Vagina (tissue), 2 donors: ENCODE measurements at regions not wholly inside any gene's neighbourhood (a gene's known extent, or its start where the extent isn't known, plus 50 kb on each side); places are given as distances from the start of the nearest gene placed in this dataset.

Source experiments
- DNase-seq, 2 donors: peaks; one replicate each; pipeline ENCODE4 v3.0.0-alpha.2; 2017; ENCODE audit errors: extremely low spot score in 2 of 2
- H3K27ac ChIP-seq: fragments of 200-600 bp; sonication (generic); one replicate; pipeline ENCODE4 v1.5.1; 2019
- H3K27me3 ChIP-seq: fragments of 200-600 bp; sonication (generic); one replicate; pipeline ENCODE4 v1.5.1; 2019
- H3K36me3 ChIP-seq, 2 donors: fragments of 200-600 bp; sonication (generic); one replicate each; pipeline ENCODE4 v1.5.1; 2017 to 2019
- H3K4me1 ChIP-seq: fragments of 200-600 bp; sonication (generic); one replicate; pipeline ENCODE4 v1.5.1; 2019
- H3K4me3 ChIP-seq, 2 donors: fragments of 200-600 bp; sonication (generic); 1 replicate in 1 of 2; 2 replicates in 1 of 2; pipeline ENCODE4 v1.5.1; 2016 to 2019
- H3K9me3 ChIP-seq: fragments of 200-600 bp; sonication (generic); one replicate; pipeline ENCODE4 v1.5.1; 2019
- CTCF ChIP-seq, 3 experiments: fragments of 450-650 bp in 2 of 3; fragments of 200-600 bp in 1 of 3; sonication (generic) in 1 of 3; IDR thresholded peaks; one replicate each; pipeline ENCODE4 v1.5.1; 2017 to 2019; ENCODE audit warnings: antibody characterized with exemption in 3 of 3, mild to moderate bottlenecking in 2 of 3, moderate library complexity in 2 of 3
- POLR2A ChIP-seq, 2 donors: fragments of 450-650 bp; IDR thresholded peaks; one replicate each; pipeline ENCODE4 v1.6.1; 2017; ENCODE audit warnings: antibody characterized with exemption in 2 of 2, mild to moderate bottlenecking in 2 of 2, moderate library complexity in 2 of 2
- POLR2AphosphoS5 ChIP-seq, 2 donors: sonication (generic); formaldehyde crosslinking; IDR thresholded peaks; one replicate each; pipeline ENCODE4 v1.9.0; 2017; ENCODE audit warnings: antibody characterized with exemption in 2 of 2, mild to moderate bottlenecking in 2 of 2, low read depth in 1 of 2; ENCODE audit not compliant: insufficient read depth in 1 of 2
- intact Hi-C: fragments of 100-400 bp; cut with DNase I; formaldehyde crosslinking; loops from one replicate; pipeline ENCODE4 v1.15.1; 2023

GRCh38 chr2:193590831-193591230, 1396.1 kb upstream of the TMEFF2 start:
- Histone ChIP-seq H3K4me3 (no peak overlapping the region), H3K9me3 (no peaks in the 10 kb centered on the region), H3K27ac (no peak overlapping the region), H3K27me3 (no peaks in the 10 kb centered on the region), H3K36me3 (no peaks in the 10 kb centered on the region), H3K4me1 (no peaks in the 10 kb centered on the region)
- intact Hi-C loops, result no loop called here
- DNase-seq, result no peak
- no peak for TF ChIP-seq CTCF (IDR thresholded peaks at IDR 0.05)
- TF ChIP-seq POLR2AphosphoS5 (IDR thresholded peaks at IDR 0.05; ENCODE audit: insufficient read depth in 1 of 2, low read depth in 1 of 2), result no peak
- TF ChIP-seq POLR2A (IDR thresholded peaks at IDR 0.05), result no peak

DNA sequence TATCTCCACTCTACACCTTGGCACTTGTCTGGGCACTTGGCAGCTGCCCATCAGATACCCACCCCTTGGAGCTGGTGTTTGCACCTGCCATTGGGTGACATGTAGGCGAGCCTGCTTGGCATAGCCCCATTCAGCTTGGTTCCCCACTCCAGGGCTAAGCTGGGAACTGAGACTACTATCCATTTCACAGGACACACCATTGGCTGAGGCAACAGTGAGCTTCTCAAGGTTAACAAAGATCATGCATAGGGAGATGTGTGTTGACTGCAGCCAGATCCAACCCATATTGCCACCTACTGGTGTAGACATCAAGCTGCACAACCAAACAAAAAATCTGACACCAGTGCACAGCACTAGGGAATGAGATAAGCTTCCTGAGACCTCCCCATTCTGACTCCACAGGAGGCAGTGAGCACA, 1389.8 kb upstream of the TMEFF2 start:
- no peaks in the 10 kb centered on the region for H3K9me3 ChIP-seq
- H3K27ac ChIP-seq, result no peak overlapping the region
- H3K27me3 ChIP-seq, result no peaks in the 10 kb centered on the region
- H3K4me3 ChIP-seq, result no peak overlapping the region
- TF ChIP-seq POLR2AphosphoS5 (IDR thresholded peaks at IDR 0.05; ENCODE audit: insufficient read depth in 1 of 2, low read depth in 1 of 2) (no peak), POLR2A (IDR thresholded peaks at IDR 0.05) (no peak), CTCF (IDR thresholded peaks at IDR 0.05) (no peak)
- intact Hi-C loops, result no loop called here
- no peaks in the 10 kb centered on the region for H3K4me1 ChIP-seq
- H3K36me3 ChIP-seq, result no peaks in the 10 kb centered on the region
- no peak for DNase-seq

- Histone ChIP-seq H3K27me3 (no peaks in the 10 kb centered on the region), H3K27ac (no peak overlapping the region), H3K4me1 (no peaks in the 10 kb centered on the region), H3K36me3 (no peaks in the 10 kb centered on the region), H3K9me3 (no peaks in the 10 kb centered on the region), H3K4me3 (no peak overlapping the region)
- TF ChIP-seq POLR2A (IDR thresholded peaks at IDR 0.05) (no peak), POLR2AphosphoS5 (IDR thresholded peaks at IDR 0.05; ENCODE audit: insufficient read depth in 1 of 2, low read depth in 1 of 2) (no peak), CTCF (IDR thresholded peaks at IDR 0.05) (no peak)
- DNase-seq, result no peak
- intact Hi-C loops, result no loop called here
These were observed 1389.1 kb upstream of the TMEFF2 start for GRCh38 chr2:193583638-193584400.

GRCh38 chr2:193581807-193582206, 1387.1 kb upstream of the TMEFF2 start:
- no peak overlapping the region for H3K4me3 ChIP-seq
- H3K27ac ChIP-seq, result no peak overlapping the region
- no peaks in the 10 kb centered on the region for H3K9me3 ChIP-seq
- no peaks in the 10 kb centered on the region for H3K4me1 ChIP-seq
- TF ChIP-seq CTCF (IDR thresholded peaks at IDR 0.05), result no peak
- TF ChIP-seq POLR2A (IDR thresholded peaks at IDR 0.05), result no peak
- TF ChIP-seq POLR2AphosphoS5 (IDR thresholded peaks at IDR 0.05; ENCODE audit: insufficient read depth in 1 of 2, low read depth in 1 of 2), result no peak
- DNase-seq, result no peak
- no peaks in the 10 kb centered on the region for H3K27me3 ChIP-seq
- no peaks in the 10 kb centered on the region for H3K36me3 ChIP-seq
- intact Hi-C loops, result no loop called here

GRCh38 chr2:193580176-193580950, 1385.6 kb upstream of the TMEFF2 start:
- Histone ChIP-seq H3K4me1 (no peaks in the 10 kb centered on the region), H3K27me3 (no peaks in the 10 kb centered on the region), H3K36me3 (no peaks in the 10 kb centered on the region), H3K4me3 (no peak overlapping the region), H3K27ac (no peak overlapping the region), H3K9me3 (no peaks in the 10 kb centered on the region)
- no peak for TF ChIP-seq POLR2A (IDR thresholded peaks at IDR 0.05)
- no peak for TF ChIP-seq POLR2AphosphoS5 (IDR thresholded peaks at IDR 0.05; ENCODE audit: insufficient read depth in 1 of 2, low read depth in 1 of 2)
- TF ChIP-seq CTCF (IDR thresholded peaks at IDR 0.05), result no peak
- intact Hi-C loops, result no loop called here
- no peak for DNase-seq
